ENCODE measurements at regions not wholly inside any gene's neighbourhood (a gene's known extent, or its start where the extent isn't known, plus 50 kb on each side); places are given as distances from the start of the nearest gene placed in this dataset.

DNA sequence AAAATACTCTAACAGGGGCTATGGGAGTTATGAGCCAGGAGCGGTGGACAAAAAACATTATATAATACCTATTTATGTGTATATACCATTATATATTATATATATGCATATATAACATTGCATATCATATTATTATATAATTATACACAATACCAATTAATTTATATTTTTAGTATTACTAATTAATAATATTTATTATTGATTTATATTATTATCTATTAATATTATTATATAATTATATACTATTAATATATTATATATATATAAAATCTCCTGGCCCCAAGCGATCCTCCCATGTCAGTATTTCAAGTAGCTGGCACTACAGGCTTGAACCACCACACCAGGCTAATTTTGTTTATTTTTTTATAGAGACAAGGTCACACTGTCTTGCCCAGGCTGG lies 73.8 kb upstream of the JADE1 start:
- TF ChIP-seq EZH2 (IDR thresholded peaks at IDR 0.05; ENCODE audit: borderline replicate concordance) (no peak), EZH2phosphoT487 (IDR thresholded peaks at IDR 0.05; ENCODE audit: low read depth, severe bottlenecking, unreplicated experiment) (no peak)
- TF ChIP-seq, protein P1, sequence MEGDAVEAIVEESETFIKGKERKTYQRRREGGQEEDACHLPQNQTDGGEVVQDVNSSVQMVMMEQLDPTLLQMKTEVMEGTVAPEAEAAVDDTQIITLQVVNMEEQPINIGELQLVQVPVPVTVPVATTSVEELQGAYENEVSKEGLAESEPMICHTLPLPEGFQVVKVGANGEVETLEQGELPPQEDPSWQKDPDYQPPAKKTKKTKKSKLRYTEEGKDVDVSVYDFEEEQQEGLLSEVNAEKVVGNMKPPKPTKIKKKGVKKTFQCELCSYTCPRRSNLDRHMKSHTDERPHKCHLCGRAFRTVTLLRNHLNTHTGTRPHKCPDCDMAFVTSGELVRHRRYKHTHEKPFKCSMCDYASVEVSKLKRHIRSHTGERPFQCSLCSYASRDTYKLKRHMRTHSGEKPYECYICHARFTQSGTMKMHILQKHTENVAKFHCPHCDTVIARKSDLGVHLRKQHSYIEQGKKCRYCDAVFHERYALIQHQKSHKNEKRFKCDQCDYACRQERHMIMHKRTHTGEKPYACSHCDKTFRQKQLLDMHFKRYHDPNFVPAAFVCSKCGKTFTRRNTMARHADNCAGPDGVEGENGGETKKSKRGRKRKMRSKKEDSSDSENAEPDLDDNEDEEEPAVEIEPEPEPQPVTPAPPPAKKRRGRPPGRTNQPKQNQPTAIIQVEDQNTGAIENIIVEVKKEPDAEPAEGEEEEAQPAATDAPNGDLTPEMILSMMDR (IDR thresholded peaks at IDR 0.05; ENCODE audit: poor library complexity): no peak

All from hepatocyte (in vitro differentiated cells).